SK-N-MC (cell line): ENCODE measurements at regions not wholly inside any gene's neighbourhood (a gene's known extent, or its start where the extent isn't known, plus 50 kb on each side); places are given as distances from the start of the nearest gene placed in this dataset.

Source experiments
- EZH2 ChIP-seq: fragments of 200-600 bp; sonication (generic); IDR thresholded peaks from one replicate; pipeline ENCODE4 v1.6.1; 2017; ENCODE audit warnings: antibody characterized with exemption
- POLR2AphosphoS5 ChIP-seq: IDR thresholded peaks from 2 replicates; pipeline ENCODE4 v1.6.1; 2012; ENCODE audit warnings: mild to moderate bottlenecking, low read depth, low read length, borderline replicate concordance

GRCh38 chr4:122003335-122003734 is 51.5 kb upstream of the TRPC3 start:
- no peak for TF ChIP-seq EZH2
- TF ChIP-seq POLR2AphosphoS5, result no peak
